SJCRH30 (cell line): ENCODE measurements at regions not wholly inside any gene's neighbourhood (a gene's known extent, or its start where the extent isn't known, plus 50 kb on each side); places are given as distances from the start of the nearest gene placed in this dataset.
"Not testable (repeated sequence)": the region's sequence is repeated elsewhere in the genome, so short reads cannot be mapped to it uniquely, and the experiment has no call there.

ENCODE experiments used
- DNase-seq, 2 experiments: peaks; one replicate each; pipeline ENCODE4 v3.0.0-alpha.2; 2015 to 2020
- H3K27ac ChIP-seq: fragments of 250-450 bp; sonication (Bioruptor Pico); 2 replicates; pipeline ENCODE4 v1.5.1; 2020; ENCODE audit warnings: mild to moderate bottlenecking, moderate library complexity
- H3K27me3 ChIP-seq: fragments of 250-450 bp; sonication (Bioruptor Pico); 2 replicates; pipeline ENCODE4 v1.5.1; 2020; ENCODE audit warnings: mild to moderate bottlenecking, moderate library complexity
- H3K36me3 ChIP-seq: fragments of 250-450 bp; sonication (Bioruptor Pico); 2 replicates; pipeline ENCODE4 v1.5.1; 2020; ENCODE audit warnings: mild to moderate bottlenecking, moderate library complexity
- H3K4me1 ChIP-seq: fragments of 250-450 bp; sonication (Bioruptor Pico); 2 replicates; pipeline ENCODE4 v1.5.1; 2020; ENCODE audit warnings: mild to moderate bottlenecking, moderate library complexity
- H3K4me3 ChIP-seq: fragments of 250-450 bp; sonication (Bioruptor Pico); 2 replicates; pipeline ENCODE4 v1.5.1; 2020; ENCODE audit warnings: mild to moderate bottlenecking, moderate library complexity
- H3K9me3 ChIP-seq: fragments of 250-450 bp; sonication (Bioruptor Pico); replicated peaks from 2 replicates; pipeline ENCODE4 v1.5.1; 2020; ENCODE audit warnings: mild to moderate bottlenecking, moderate library complexity

DNA sequence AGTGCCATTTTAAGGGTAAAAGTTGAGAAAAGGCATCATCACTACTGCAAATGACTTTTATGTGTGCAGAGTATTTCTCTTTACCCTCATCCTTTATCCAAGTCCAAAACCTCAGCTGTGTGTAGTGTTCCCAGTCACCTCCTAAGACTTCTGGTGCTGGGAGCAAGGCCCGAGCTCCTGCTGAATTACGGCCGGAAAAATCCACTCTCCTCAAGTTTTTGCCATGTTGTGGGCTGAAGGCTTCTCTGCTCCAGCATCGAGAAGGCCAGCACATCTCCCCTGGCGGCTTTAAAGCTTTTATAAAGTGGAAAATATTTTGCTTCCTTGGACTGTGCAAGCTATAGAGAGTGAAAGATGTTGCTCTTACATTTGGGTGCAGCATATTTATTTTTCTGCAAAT, 153.2 kb upstream of the THBS2 start:
- DNase-seq: no peak
- Histone ChIP-seq H3K4me3 (no peak overlapping the region), H3K27me3 (no peaks in the 10 kb centered on the region), H3K4me1 (no peaks in the 10 kb centered on the region), H3K27ac (no peak overlapping the region), H3K36me3 (no peaks in the 10 kb centered on the region), H3K9me3 (no peaks in the 10 kb centered on the region)

DNA sequence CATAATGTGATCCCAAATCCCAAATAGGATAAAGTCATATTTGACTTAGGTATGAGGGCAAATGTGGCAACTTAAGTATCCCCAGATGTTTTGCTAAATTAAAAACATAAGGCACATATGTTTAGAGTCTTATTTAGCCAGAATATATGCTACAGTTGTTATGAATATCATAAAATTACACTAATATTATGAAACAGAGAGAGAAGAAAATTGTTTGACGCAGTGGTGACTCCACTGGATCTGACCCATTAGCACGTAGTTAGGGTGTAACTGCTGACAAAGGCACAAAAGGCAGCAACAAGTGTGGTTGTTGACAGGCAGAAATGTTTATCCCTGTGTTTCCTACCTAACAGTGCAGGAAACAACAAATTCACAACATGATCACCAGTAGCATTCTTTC, 152.4 kb upstream of the THBS2 start:
- Histone ChIP-seq H3K27me3 (no peaks in the 10 kb centered on the region), H3K36me3 (no peaks in the 10 kb centered on the region), H3K4me1 (no peaks in the 10 kb centered on the region), H3K4me3 (no peak overlapping the region), H3K9me3 (no peaks in the 10 kb centered on the region), H3K27ac (no peak overlapping the region)
- no peak for DNase-seq

DNA sequence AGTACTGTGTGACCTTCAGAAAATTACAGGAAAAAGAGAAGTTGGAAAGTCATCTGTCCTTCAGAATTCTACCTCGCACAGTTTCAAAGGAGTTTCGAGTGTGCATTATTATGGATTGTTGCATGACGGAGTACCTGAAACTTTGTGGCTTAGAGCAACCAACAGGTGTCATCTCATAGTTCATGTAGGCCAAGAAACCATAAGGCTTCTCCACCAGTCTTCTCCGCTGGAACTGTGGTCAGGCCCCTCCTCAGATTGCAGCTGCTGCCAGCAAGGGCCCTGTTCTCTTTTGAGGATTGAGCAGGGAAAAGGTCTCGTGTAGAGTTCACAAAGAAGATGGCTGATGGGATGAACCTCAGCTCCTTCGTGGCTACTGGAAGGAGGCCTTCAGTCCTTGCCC, 151.2 kb upstream of the THBS2 start:
- DNase-seq: no peak
- no peaks in the 10 kb centered on the region for H3K4me1 ChIP-seq
- no peak overlapping the region for H3K4me3 ChIP-seq
- no peak overlapping the region for H3K27ac ChIP-seq
- no peaks in the 10 kb centered on the region for H3K36me3 ChIP-seq
- no peaks in the 10 kb centered on the region for H3K9me3 ChIP-seq
- no peaks in the 10 kb centered on the region for H3K27me3 ChIP-seq

- Histone ChIP-seq H3K36me3 (no peaks in the 10 kb centered on the region), H3K9me3 (no peaks in the 10 kb centered on the region), H3K4me1 (no peaks in the 10 kb centered on the region), H3K27ac (no peak overlapping the region), H3K4me3 (no peak overlapping the region), H3K27me3 (no peaks in the 10 kb centered on the region)
- DNase-seq: no peak
These were observed 144.9 kb upstream of the THBS2 start for GRCh38 chr6:169398342-169399105.

GRCh38 chr6:169397684-169398083, 144.0 kb upstream of the THBS2 start:
- no peak for DNase-seq
- no peaks in the 10 kb centered on the region for H3K4me1 ChIP-seq
- H3K27ac ChIP-seq: no peak overlapping the region
- no peaks in the 10 kb centered on the region for H3K9me3 ChIP-seq
- H3K27me3 ChIP-seq: no peaks in the 10 kb centered on the region
- H3K36me3 ChIP-seq: no peaks in the 10 kb centered on the region
- no peak overlapping the region for H3K4me3 ChIP-seq

GRCh38 chr6:169396554-169397163, 143.0 kb upstream of the THBS2 start:
- Histone ChIP-seq H3K9me3 (no peaks in the 10 kb centered on the region; the same call in 1 of the 2 replicates), H3K27me3 (no peaks in the 10 kb centered on the region), H3K4me1 (no peaks in the 10 kb centered on the region), H3K36me3 (no peaks in the 10 kb centered on the region), H3K4me3 (no peak overlapping the region), H3K27ac (no peak overlapping the region)
- DNase-seq: no peak

DNA sequence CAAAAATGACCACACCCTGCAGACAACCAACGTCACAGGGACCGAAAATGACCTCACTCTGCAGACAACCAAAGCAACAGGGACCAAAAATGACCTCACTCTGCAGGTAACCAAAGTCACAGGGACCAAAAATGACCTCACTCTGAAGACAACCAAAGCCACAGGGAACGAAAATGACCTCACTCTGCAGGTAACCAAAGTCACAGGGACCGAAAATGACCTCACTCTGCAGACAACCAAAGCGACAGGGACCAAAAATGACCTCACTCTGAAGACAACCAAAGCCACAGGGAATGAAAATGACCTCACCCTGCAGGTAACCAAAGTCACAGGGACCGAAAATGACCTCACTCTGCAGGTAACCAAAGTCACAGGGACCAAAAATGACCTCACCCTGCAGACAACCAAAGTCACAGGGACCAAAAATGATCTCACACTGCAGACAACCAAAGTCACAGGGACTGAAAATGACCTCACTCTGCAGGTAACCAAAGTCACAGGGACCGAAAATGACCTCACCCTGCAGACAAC, 142.4 kb upstream of the THBS2 start:
- H3K4me1 ChIP-seq, H3K27me3 ChIP-seq, DNase-seq, H3K4me3 ChIP-seq, H3K36me3 ChIP-seq, H3K27ac ChIP-seq, H3K9me3 ChIP-seq: not testable (repeated sequence)

GRCh38 chr6:169395080-169395805, 141.6 kb upstream of the THBS2 start:
- Histone ChIP-seq H3K9me3 (peaks cover 5% of the 10 kb centered on the region; the same call in 1 of the 2 replicates), H3K27me3 (no peaks in the 10 kb centered on the region), H3K27ac (no peak overlapping the region), H3K4me1 (no peaks in the 10 kb centered on the region), H3K4me3 (no peak overlapping the region), H3K36me3 (no peaks in the 10 kb centered on the region)
- DNase-seq: no peak

GRCh38 chr6:169393753-169394152, 140.1 kb upstream of the THBS2 start:
- Histone ChIP-seq H3K9me3 (peaks cover 5% of the 10 kb centered on the region; the same call in 1 of the 2 replicates), H3K27me3 (no peaks in the 10 kb centered on the region), H3K4me1 (no peaks in the 10 kb centered on the region), H3K27ac (no peak overlapping the region), H3K4me3 (no peak overlapping the region), H3K36me3 (no peaks in the 10 kb centered on the region)
- no peak for DNase-seq

DNA sequence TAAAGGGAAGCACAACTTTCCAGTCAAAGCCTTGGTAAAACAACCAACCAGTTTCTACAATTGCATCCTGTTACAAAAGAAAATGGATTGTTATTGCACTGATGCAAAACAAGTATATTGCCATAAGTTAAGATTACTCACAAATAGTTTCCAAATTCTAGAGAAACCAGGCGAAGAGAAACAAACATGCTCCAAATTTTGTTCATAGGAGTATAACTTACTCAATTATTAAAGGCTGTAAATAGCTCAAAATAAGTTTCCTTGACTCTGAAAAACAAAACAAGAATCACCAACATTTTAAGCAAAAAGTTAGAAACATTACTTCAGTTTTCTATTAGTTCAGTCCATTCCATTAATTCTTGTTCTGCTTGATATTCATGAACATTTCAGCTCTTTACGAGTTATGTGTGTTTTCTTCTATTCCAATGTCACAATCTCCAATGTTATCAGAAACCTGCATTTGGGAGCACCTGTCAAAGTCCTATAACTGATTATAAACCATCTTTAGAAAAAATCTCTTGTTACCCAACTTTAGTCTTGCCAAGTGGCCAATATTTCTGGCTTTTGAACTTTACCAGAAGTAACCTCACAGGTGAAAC, 137.9 kb upstream of the THBS2 start:
- Histone ChIP-seq H3K4me3 (no peak overlapping the region), H3K9me3 (peaks cover 5% of the 10 kb centered on the region; the same call in 1 of the 2 replicates), H3K4me1 (no peaks in the 10 kb centered on the region), H3K36me3 (no peaks in the 10 kb centered on the region), H3K27ac (no peak overlapping the region), H3K27me3 (no peaks in the 10 kb centered on the region)
- DNase-seq: no peak

DNA sequence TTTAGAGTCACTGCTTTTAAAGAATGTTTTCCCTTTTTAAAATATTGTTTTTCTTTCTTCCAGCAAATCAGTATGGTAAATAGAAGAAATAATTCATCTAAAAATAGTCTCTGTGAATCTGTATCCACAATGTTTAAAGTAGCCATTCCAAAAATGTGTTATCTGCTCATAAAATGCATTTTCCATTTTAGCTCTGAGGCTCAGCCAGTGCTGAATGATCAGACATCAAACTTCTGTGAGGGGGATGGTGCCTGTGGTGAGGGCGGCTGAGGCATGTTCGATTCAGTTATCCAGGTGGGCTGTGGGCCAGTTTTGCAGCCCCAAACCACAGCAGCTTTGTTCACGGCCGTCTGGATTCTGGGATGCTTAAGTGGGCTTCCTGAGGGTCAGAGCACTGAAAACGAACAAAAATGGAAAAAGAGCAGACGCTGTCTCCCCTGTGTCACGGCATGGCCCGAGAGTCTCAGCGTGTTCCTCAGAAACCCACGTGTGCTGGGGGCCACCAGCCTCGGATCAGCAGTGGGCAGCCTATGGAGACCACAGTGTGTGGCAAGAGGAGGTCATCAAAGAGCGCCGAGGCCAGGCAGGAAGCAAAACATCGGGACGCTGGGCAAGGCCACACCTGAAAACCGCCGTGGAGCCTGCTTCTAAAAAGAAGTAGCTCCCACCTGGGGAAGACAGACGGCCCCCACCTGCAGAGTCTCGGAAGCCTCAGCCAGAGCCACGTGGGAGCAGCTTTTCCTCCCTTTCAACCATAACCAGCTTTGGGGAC, 134.9 kb upstream of the THBS2 start:
- H3K27ac ChIP-seq: no peak overlapping the region
- no peak for DNase-seq
- no peaks in the 10 kb centered on the region for H3K36me3 ChIP-seq
- no peak overlapping the region for H3K4me3 ChIP-seq
- H3K4me1 ChIP-seq: no peaks in the 10 kb centered on the region
- H3K27me3 ChIP-seq: no peaks in the 10 kb centered on the region
- peaks cover 5% of the 10 kb centered on the region; the same call in 1 of the 2 replicates for H3K9me3 ChIP-seq

- H3K27ac ChIP-seq: no peak overlapping the region
- no peaks in the 10 kb centered on the region for H3K36me3 ChIP-seq
- H3K27me3 ChIP-seq: no peaks in the 10 kb centered on the region
- H3K4me1 ChIP-seq: no peaks in the 10 kb centered on the region
- no peak overlapping the region for H3K4me3 ChIP-seq
- peaks cover 5% of the 10 kb centered on the region; the same call in 1 of the 2 replicates for H3K9me3 ChIP-seq
- no peak for DNase-seq
These were observed 134.2 kb upstream of the THBS2 start for GRCh38 chr6:169387809-169388383.

DNA sequence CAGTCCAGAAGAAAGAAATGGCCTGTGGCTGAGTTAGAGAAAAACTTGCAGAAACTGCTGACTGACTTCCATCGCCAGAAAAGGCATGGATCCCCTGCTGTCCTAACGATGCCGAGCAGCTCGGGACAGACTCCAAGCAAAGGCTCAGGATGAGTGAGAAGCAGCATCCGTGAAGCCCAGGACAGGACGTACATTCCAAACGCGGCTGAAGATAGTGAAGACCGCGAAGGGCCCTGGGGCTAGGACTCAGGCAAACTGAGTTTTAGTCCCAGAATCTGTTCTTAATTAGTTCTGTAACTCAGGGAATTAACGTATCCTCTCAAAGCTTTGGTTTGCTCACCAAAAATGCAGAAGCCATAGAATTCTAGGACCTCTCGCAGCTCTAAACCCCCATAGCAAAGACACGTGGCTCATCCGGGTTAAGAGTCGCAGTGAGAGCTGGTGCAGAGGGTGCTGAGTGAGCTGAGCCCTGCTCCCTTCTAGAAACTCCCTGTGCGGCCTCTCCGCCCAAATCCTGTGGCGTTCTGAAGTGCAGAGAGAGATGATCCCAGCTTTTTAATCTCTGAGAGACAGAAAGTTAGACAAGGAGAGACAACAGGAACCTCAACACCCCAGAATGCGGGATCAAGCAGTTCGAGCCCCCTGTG, 132.9 kb upstream of the THBS2 start:
- H3K36me3 ChIP-seq: no peaks in the 10 kb centered on the region
- peaks cover 5% of the 10 kb centered on the region; the same call in 1 of the 2 replicates for H3K9me3 ChIP-seq
- peak; percentile 25 to 51 for DNase-seq
- H3K27ac ChIP-seq: no peak overlapping the region
- peak overlapping the region; percentile 32 for H3K4me3 ChIP-seq
- no peaks in the 10 kb centered on the region for H3K4me1 ChIP-seq
- no peaks in the 10 kb centered on the region for H3K27me3 ChIP-seq
